HG02763 (cell line): ENCODE measurements at regions not wholly inside any gene's neighbourhood (a gene's known extent, or its start where the extent isn't known, plus 50 kb on each side); places are given as distances from the start of the nearest gene placed in this dataset.
"Not testable (repeated sequence)": the region's sequence is repeated elsewhere in the genome, so short reads cannot be mapped to it uniquely, and the experiment has no call there.

Source experiments
- ATAC-seq: cut with Tn5 transposase; IDR thresholded peaks from one replicate; pipeline ENCODE4 v1.9.1; 2021; ENCODE audit warnings: mild to moderate bottlenecking, moderate library complexity; ENCODE audit not compliant: unreplicated experiment

- ATAC-seq: no peak
These were observed 51.3 kb upstream of the LARGE1 start for GRCh38 chr22:33971561-33971961.

GRCh38 chr22:33975841-33976240 lies 55.6 kb upstream of the LARGE1 start:
- no peak for ATAC-seq

GRCh38 chr22:33983558-33983957 lies 63.3 kb upstream of the LARGE1 start:
- ATAC-seq: no peak

- ATAC-seq: no peak
These were observed 63.9 kb upstream of the LARGE1 start for GRCh38 chr22:33984211-33984610.

- ATAC-seq: no peak
These were observed 64.5 kb upstream of the LARGE1 start for GRCh38 chr22:33984656-33985285.

GRCh38 chr22:33985506-33985905 lies 65.2 kb upstream of the LARGE1 start:
- no peak for ATAC-seq

- no peak for ATAC-seq
These were observed 66.0 kb upstream of the LARGE1 start for GRCh38 chr22:33986167-33986771.

- no peak for ATAC-seq
These were observed 66.7 kb upstream of the LARGE1 start for GRCh38 chr22:33986954-33987353.

GRCh38 chr22:33989263-33989662 lies 69.0 kb upstream of the LARGE1 start:
- ATAC-seq: not testable (repeated sequence)

- no peak for ATAC-seq
These were observed 71.3 kb upstream of the LARGE1 start for GRCh38 chr22:33991620-33992019.

- ATAC-seq: no peak
These were observed 76.5 kb upstream of the LARGE1 start for GRCh38 chr22:33996824-33997223.

- no peak for ATAC-seq
These were observed 80.7 kb upstream of the LARGE1 start for GRCh38 chr22:34000879-34001526.

- ATAC-seq: no peak
These were observed 81.6 kb upstream of the LARGE1 start for GRCh38 chr22:34001701-34002466.

- no peak for ATAC-seq
These were observed 83.8 kb upstream of the LARGE1 start for GRCh38 chr22:34004058-34004457.

- ATAC-seq: no peak
These were observed 90.0 kb upstream of the LARGE1 start for GRCh38 chr22:34010259-34010658.

GRCh38 chr22:34015642-34016041 lies 95.4 kb upstream of the LARGE1 start:
- no peak for ATAC-seq

GRCh38 chr22:34017205-34017604 lies 96.9 kb upstream of the LARGE1 start:
- ATAC-seq: no peak

- ATAC-seq: no peak
These were observed 99.0 kb upstream of the LARGE1 start for GRCh38 chr22:34019190-34019845.

GRCh38 chr22:34035209-34035608 lies 114.9 kb upstream of the LARGE1 start:
- no peak for ATAC-seq

- ATAC-seq: no peak
These were observed 116.7 kb upstream of the LARGE1 start for GRCh38 chr22:34036931-34037330.
